ENCODE measurements at regions not wholly inside any gene's neighbourhood (a gene's known extent, or its start where the extent isn't known, plus 50 kb on each side); places are given as distances from the start of the nearest gene placed in this dataset.
A peak's percentile ranks its signal among the peaks of the same experiment; 100 is the strongest.

DNA sequence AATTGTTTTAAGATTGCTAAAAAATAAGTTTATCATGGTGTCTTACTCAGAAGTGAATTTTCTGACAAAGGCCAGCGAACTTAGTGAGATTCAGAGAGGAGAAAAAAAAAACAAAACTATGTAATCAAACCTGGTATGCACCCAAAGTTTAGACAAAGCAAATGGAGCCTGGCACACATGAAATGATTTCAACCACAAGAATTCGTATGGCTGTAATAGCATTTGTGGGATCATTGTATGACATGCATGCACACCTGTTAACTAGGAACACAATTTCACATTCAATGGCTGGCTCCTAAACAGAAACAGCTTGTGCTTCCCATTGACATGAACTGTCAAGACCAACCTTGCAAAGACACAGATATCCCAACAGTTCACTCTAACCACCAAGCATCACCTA is 94.6 kb downstream of the ZIC4 start (continued):
- TF ChIP-seq, protein P1, sequence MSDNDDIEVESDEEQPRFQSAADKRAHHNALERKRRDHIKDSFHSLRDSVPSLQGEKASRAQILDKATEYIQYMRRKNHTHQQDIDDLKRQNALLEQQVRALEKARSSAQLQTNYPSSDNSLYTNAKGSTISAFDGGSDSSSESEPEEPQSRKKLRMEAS (IDR thresholded peaks at IDR 0.05; ENCODE audit: low read depth), result no peak
- TF ChIP-seq, protein P2, sequence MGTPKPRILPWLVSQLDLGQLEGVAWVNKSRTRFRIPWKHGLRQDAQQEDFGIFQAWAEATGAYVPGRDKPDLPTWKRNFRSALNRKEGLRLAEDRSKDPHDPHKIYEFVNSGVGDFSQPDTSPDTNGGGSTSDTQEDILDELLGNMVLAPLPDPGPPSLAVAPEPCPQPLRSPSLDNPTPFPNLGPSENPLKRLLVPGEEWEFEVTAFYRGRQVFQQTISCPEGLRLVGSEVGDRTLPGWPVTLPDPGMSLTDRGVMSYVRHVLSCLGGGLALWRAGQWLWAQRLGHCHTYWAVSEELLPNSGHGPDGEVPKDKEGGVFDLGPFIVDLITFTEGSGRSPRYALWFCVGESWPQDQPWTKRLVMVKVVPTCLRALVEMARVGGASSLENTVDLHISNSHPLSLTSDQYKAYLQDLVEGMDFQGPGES (IDR thresholded peaks at IDR 0.05; ENCODE audit: low read depth, low read length), result no peak
- TF ChIP-seq, protein P3, sequence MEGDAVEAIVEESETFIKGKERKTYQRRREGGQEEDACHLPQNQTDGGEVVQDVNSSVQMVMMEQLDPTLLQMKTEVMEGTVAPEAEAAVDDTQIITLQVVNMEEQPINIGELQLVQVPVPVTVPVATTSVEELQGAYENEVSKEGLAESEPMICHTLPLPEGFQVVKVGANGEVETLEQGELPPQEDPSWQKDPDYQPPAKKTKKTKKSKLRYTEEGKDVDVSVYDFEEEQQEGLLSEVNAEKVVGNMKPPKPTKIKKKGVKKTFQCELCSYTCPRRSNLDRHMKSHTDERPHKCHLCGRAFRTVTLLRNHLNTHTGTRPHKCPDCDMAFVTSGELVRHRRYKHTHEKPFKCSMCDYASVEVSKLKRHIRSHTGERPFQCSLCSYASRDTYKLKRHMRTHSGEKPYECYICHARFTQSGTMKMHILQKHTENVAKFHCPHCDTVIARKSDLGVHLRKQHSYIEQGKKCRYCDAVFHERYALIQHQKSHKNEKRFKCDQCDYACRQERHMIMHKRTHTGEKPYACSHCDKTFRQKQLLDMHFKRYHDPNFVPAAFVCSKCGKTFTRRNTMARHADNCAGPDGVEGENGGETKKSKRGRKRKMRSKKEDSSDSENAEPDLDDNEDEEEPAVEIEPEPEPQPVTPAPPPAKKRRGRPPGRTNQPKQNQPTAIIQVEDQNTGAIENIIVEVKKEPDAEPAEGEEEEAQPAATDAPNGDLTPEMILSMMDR (IDR thresholded peaks at IDR 0.05), result no peak
- TF ChIP-seq CHD2 (IDR thresholded peaks at IDR 0.05; ENCODE audit: low read length, partially characterized antibody), result no peak
- no peak for TF ChIP-seq SIN3A (IDR thresholded peaks at IDR 0.05; ENCODE audit: borderline replicate concordance, low read depth, low read length)

DNA sequence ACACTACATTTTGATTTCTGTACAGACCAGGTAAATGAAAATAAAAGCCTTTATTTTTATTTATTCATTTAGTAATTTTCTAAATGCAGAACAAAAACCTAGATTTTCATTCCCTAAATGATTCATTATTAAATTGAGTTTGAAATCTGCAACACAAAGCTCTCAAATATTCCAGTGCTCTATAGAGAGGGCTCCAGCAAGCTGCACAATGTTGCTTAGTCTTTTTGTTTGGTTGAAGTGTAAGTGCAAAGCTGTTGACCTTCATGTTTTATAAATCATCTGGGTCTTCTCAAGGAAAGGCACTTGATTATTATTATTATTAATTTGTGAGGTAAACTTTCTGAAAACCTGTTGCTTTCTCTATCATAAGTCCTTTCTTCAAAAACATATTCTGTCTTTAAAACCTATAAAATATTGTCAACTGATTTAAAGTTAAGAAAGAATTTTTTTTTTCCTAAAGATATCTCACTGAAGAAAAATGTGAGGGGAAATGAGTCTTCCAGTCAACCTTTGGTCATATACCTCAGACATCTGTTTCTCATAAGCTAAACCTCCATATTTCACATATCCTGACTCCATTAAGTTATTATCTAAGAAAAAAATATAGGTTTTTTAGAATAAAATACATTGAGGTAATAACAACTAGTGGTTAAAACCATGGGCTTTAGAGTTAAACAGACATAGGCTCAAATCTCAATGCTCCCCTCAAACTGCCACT is 100.7 kb downstream of the ZIC4 start:
- Histone ChIP-seq H3K9me3 (no peaks in the 10 kb centered on the region), H3K36me3 (replicated peaks in 1 of 2; ENCODE audit: control insufficient read depth in 1 of 2, insufficient read depth in 2 of 2, low read length in 1 of 2) (no peaks in the 10 kb centered on the region), H4K20me1 (ENCODE audit: insufficient read depth) (no peaks in the 10 kb centered on the region), H3K9me2 (no peaks in the 10 kb centered on the region), H3K9ac (peak overlapping the region; percentile 51; the same call in 1 of the 2 replicates), H3K27me3 (ENCODE audit: insufficient read depth) (no peaks in the 10 kb centered on the region), H3K27ac (ENCODE audit: low read depth in 2 of 2, low read length in 1 of 2) (peak overlapping the region in 1 of 2 experiments; percentile 85; a peak in 2 of 4 replicates), H3K4me1 (ENCODE audit: control insufficient read depth in 1 of 2, insufficient read depth in 2 of 2, low read depth in 1 of 2, low read length in 1 of 2) (peaks cover 0 to 12% of the 10 kb centered on the region in 2 experiments; a peak in 3 of 4 replicates), H3K4me3 (ENCODE audit: low read depth in 2 of 2, low read length in 1 of 2) (no peak overlapping the region), H3K4me2 (peak overlapping the region; percentile 52; the same call in 1 of the 2 replicates), H3K79me2 (ENCODE audit: insufficient read depth) (no peaks in the 10 kb centered on the region), H2AFZ (ENCODE audit: low read depth) (peak overlapping the region; percentile 72), H3F3A (replicated peaks; ENCODE audit: insufficient read depth) (peaks cover 18% of the 10 kb centered on the region)
- POLR2A ChIA-PET, result no interaction called here
- no peak for DNase-seq
- CTCF ChIA-PET, result no interaction called here
- TF ChIP-seq TAF1 (IDR thresholded peaks at IDR 0.05; ENCODE audit: borderline replicate concordance, low read depth, low read length) (no peak), NRF1 (IDR thresholded peaks at IDR 0.05; ENCODE audit: low read depth, low read length) (no peak), POLR2AphosphoS5 (IDR thresholded peaks at IDR 0.05; ENCODE audit: low read depth, low read length) (no peak; the same call in 1 of the 2 replicates), RXRA (IDR thresholded peaks at IDR 0.05; ENCODE audit: borderline replicate concordance, low read depth) (peak; percentile 66; the same call in 1 of the 2 replicates), GABPA (IDR thresholded peaks at IDR 0.05; ENCODE audit: low read depth) (no peak), SMC3 (IDR thresholded peaks at IDR 0.05; ENCODE audit: low read depth, low read length) (no peak), FOXM1 (IDR thresholded peaks at IDR 0.05; ENCODE audit: low read depth) (no peak; the same call in 1 of the 2 replicates), RFX5 (IDR thresholded peaks at IDR 0.05; ENCODE audit: low read length) (no peak), RAD21 (IDR thresholded peaks at IDR 0.05; ENCODE audit: low read length) (no peak), FOXJ3 (CRISPR knock-in tag; IDR thresholded peaks at IDR 0.05) (no peak), JUND (IDR thresholded peaks at IDR 0.05) (peak; percentile 55; the same call in 1 of the 2 replicates), TEAD4 (IDR thresholded peaks at IDR 0.05; ENCODE audit: borderline replicate concordance, insufficient read depth) (no peak)
- TF ChIP-seq, protein P1 (IDR thresholded peaks at IDR 0.05; ENCODE audit: low read depth), result 0 out of 2 replicates have a peak, but pooled peaks have one; percentile 12
- TF ChIP-seq, protein P4, sequence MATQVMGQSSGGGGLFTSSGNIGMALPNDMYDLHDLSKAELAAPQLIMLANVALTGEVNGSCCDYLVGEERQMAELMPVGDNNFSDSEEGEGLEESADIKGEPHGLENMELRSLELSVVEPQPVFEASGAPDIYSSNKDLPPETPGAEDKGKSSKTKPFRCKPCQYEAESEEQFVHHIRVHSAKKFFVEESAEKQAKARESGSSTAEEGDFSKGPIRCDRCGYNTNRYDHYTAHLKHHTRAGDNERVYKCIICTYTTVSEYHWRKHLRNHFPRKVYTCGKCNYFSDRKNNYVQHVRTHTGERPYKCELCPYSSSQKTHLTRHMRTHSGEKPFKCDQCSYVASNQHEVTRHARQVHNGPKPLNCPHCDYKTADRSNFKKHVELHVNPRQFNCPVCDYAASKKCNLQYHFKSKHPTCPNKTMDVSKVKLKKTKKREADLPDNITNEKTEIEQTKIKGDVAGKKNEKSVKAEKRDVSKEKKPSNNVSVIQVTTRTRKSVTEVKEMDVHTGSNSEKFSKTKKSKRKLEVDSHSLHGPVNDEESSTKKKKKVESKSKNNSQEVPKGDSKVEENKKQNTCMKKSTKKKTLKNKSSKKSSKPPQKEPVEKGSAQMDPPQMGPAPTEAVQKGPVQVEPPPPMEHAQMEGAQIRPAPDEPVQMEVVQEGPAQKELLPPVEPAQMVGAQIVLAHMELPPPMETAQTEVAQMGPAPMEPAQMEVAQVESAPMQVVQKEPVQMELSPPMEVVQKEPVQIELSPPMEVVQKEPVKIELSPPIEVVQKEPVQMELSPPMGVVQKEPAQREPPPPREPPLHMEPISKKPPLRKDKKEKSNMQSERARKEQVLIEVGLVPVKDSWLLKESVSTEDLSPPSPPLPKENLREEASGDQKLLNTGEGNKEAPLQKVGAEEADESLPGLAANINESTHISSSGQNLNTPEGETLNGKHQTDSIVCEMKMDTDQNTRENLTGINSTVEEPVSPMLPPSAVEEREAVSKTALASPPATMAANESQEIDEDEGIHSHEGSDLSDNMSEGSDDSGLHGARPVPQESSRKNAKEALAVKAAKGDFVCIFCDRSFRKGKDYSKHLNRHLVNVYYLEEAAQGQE (IDR thresholded peaks at IDR 0.05; ENCODE audit: low read depth, low read length), result no peak
- TF ChIP-seq, protein P5, sequence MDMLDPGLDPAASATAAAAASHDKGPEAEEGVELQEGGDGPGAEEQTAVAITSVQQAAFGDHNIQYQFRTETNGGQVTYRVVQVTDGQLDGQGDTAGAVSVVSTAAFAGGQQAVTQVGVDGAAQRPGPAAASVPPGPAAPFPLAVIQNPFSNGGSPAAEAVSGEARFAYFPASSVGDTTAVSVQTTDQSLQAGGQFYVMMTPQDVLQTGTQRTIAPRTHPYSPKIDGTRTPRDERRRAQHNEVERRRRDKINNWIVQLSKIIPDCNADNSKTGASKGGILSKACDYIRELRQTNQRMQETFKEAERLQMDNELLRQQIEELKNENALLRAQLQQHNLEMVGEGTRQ (IDR thresholded peaks at IDR 0.05; ENCODE audit: borderline replicate concordance, low read depth, low read length), result no peak
- TF ChIP-seq, protein P6, sequence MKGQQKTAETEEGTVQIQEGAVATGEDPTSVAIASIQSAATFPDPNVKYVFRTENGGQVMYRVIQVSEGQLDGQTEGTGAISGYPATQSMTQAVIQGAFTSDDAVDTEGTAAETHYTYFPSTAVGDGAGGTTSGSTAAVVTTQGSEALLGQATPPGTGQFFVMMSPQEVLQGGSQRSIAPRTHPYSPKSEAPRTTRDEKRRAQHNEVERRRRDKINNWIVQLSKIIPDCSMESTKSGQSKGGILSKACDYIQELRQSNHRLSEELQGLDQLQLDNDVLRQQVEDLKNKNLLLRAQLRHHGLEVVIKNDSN (IDR thresholded peaks at IDR 0.05; ENCODE audit: borderline replicate concordance, low read depth), result no peak
- TF ChIP-seq, protein P2 (IDR thresholded peaks at IDR 0.05; ENCODE audit: low read depth, low read length), result no peak

Measured in SK-N-SH (cell line).